Effector memory CD4-positive, alpha-beta T cell (primary cell): ENCODE measurements at regions not wholly inside any gene's neighbourhood (a gene's known extent, or its start where the extent isn't known, plus 50 kb on each side); places are given as distances from the start of the nearest gene placed in this dataset.

Source experiments
- DNase-seq, 3 donors: peaks; one replicate each; pipeline ENCODE4 v3.0.0-alpha.2; 2020
- H3K27ac ChIP-seq: 2 replicates; pipeline ENCODE4 v1.7.0; 2013; ENCODE audit warnings: mild to moderate bottlenecking, low read length, moderate library complexity; ENCODE audit not compliant: insufficient read depth, poor library complexity, severe bottlenecking
- H3K27me3 ChIP-seq: replicated peaks from 2 replicates; pipeline ENCODE4 v1.7.0; 2013; ENCODE audit warnings: mild to moderate bottlenecking, low read length; ENCODE audit not compliant: insufficient read depth, control insufficient read depth, poor library complexity, severe bottlenecking
- H3K36me3 ChIP-seq: 2 replicates; pipeline ENCODE4 v1.7.0; 2013; ENCODE audit warnings: mild to moderate bottlenecking, low read length, moderate library complexity; ENCODE audit not compliant: control insufficient read depth, insufficient read depth
- H3K4me1 ChIP-seq: 2 replicates; pipeline ENCODE4 v1.7.0; 2013; ENCODE audit warnings: low read length, mild to moderate bottlenecking; ENCODE audit not compliant: control insufficient read depth, insufficient read depth, poor library complexity, severe bottlenecking
- H3K4me3 ChIP-seq: 2 replicates; pipeline ENCODE4 v1.7.0; 2013; ENCODE audit warnings: low read length, low read depth, mild to moderate bottlenecking; ENCODE audit not compliant: insufficient read depth, poor library complexity, severe bottlenecking
- H3K9me3 ChIP-seq: 2 replicates; pipeline ENCODE4 v1.7.0; 2013; ENCODE audit warnings: mild to moderate bottlenecking, low read length, moderate library complexity; ENCODE audit not compliant: control insufficient read depth

DNA sequence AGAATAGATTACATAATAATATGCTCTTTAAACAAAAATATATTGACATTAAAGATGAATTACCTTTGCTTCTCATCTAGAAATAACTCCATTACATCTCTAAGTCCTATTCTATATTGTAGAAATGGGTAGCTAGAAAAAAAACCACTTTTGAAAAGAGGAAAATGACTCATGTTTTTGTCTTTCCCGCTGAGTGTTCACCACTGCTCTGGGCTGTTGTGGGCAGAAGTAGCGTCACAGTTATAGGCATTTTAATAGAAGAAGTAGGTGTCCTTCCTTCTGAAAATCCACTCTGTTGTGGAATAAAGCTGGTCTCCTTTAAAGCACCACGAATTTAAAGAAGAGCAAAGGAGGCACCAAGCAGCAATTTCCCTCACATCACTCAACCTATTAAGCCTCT, 117.6 kb upstream of the NFE2L3 start:
- H3K4me1 ChIP-seq = no peaks in the 10 kb centered on the region
- no peaks in the 10 kb centered on the region for H3K9me3 ChIP-seq
- no peak overlapping the region for H3K27ac ChIP-seq
- DNase-seq = no peak
- H3K4me3 ChIP-seq = no peak overlapping the region
- H3K27me3 ChIP-seq = no peaks in the 10 kb centered on the region
- H3K36me3 ChIP-seq = no peaks in the 10 kb centered on the region

DNA sequence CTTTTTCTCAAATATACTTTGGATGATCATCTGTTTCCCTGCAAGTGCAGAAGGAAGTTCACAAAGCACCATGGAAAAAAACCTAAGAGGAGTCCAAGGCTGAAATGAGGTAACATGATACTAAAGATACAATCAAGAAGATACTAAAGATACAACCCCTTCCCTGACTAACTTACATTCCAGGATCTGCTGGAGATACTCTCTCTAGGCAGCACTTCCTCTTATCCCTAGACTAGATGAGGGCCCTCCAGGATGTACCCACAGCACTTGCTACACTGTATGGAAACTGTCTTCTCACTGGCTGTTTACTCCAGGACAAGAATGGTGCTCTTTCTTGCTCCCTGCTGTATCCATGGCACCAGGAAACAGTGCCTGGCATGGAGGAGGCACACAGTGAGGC, 116.4 kb upstream of the NFE2L3 start:
- no peaks in the 10 kb centered on the region for H3K9me3 ChIP-seq

DNA sequence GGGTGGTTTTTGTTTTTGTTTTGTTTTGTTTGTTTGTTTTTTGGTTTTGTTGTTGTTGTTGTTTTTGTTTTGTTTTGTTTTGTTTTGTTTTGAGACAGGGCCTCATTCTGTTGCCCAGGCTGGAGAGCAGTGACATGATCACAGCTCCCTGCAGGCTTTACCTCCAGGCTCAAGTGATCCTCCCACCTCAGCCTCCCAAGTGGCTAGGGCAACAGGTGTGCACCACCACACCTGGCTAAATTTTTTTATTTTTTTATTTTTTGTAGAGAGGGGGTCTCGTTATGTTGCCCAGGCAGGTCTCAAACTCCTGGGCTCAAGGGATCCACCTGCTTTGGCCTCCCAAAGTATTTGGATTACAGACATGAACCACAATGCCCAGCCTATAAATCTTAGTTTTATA, 115.9 kb upstream of the NFE2L3 start:
- H3K4me1 ChIP-seq = no peaks in the 10 kb centered on the region
- H3K27me3 ChIP-seq = no peaks in the 10 kb centered on the region
- no peaks in the 10 kb centered on the region for H3K36me3 ChIP-seq
- H3K27ac ChIP-seq = no peak overlapping the region
- no peak for DNase-seq
- no peak overlapping the region for H3K4me3 ChIP-seq
- H3K9me3 ChIP-seq = no peaks in the 10 kb centered on the region

More for the DNA sequence above, 116.4 kb upstream of the NFE2L3 start:
- Histone ChIP-seq H3K27ac (no peak overlapping the region), H3K27me3 (no peaks in the 10 kb centered on the region), H3K4me3 (no peak overlapping the region), H3K4me1 (no peaks in the 10 kb centered on the region), H3K36me3 (no peaks in the 10 kb centered on the region)
- no peak for DNase-seq

DNA sequence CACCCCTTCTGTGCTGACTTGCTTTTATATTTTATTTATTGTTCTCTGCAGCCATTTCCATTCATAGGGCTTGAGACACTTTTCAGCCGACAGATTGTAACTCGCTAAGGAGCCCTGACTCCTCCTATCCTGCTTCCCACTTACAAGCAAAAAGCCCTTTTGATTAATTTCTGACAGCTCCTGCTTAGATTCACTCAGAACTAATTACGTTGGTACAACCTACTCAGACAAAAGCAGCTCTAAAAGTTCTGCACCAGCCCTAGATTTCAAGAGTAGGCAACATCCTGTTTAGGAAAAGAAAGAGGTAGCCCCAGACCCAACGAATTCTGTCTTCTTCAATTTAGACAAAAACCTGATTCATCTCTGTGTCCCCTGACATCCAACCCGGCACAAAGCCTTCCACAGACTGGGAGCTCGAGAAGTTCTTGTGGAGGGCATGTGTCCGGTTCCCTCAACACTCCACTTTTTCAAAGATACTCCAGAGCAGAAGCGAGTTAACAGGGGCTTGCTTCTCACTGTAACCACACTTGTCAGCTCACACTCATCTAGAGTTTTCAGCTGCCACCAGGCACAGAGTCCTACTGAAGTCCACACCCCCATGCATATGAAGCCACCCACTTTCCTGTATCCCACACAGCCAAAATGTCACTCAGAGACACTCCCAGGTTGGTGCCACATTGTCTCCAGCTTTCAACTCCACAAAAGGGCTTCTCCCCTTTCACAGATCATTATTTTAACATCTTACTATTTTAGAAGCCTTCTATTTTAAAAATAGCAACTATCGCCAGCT, 113.6 kb upstream of the NFE2L3 start:
- no peak overlapping the region for H3K27ac ChIP-seq
- H3K36me3 ChIP-seq = no peaks in the 10 kb centered on the region
- no peak for DNase-seq
- H3K9me3 ChIP-seq = no peaks in the 10 kb centered on the region
- H3K4me1 ChIP-seq = no peaks in the 10 kb centered on the region
- no peaks in the 10 kb centered on the region for H3K27me3 ChIP-seq
- H3K4me3 ChIP-seq = no peak overlapping the region

DNA sequence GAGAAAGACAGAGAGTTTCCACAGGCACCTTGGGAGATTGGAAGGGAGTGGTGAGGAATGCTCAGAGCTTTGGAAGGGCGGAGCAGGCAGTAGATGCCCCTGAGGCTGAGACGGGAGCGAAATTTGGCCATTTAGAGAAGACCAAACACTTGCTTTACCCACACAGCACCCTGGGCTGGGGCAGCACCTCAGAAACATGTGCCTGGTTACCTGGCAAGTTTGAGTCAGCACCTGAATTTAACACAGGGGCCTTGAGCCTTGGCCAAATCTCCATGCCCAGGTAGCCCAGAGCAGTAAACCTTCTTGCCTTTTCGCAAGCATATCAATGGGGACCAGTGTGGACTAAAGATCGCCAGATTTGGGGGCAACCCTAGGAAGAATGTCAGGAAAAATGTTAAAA, 111.9 kb upstream of the NFE2L3 start:
- Histone ChIP-seq H3K4me3 (no peak overlapping the region), H3K9me3 (no peaks in the 10 kb centered on the region), H3K27ac (no peak overlapping the region), H3K27me3 (no peaks in the 10 kb centered on the region), H3K4me1 (no peaks in the 10 kb centered on the region), H3K36me3 (no peaks in the 10 kb centered on the region)
- DNase-seq = no peak

DNA sequence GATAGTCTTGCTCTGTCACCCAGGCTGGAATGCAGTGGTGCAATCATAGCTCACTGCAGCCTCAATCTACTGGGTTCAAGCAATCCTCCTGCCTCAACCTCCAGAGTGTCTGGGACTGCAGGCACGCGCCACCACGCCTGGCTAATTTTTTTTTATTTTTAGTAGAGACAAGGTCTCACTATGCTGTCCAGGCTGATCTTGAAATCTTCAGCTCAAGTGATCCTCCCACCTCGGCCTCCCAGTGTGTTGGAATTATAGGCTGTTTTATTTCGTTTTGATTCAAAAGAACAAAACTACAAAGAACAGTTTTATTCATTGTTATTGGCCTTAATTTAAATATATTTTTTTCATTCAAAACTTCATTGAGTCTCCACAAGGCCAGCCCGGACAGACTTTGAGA, 109.8 kb upstream of the NFE2L3 start:
- no peak for DNase-seq
- H3K27ac ChIP-seq = no peak overlapping the region
- no peaks in the 10 kb centered on the region for H3K9me3 ChIP-seq
- H3K4me1 ChIP-seq = no peaks in the 10 kb centered on the region
- no peaks in the 10 kb centered on the region for H3K36me3 ChIP-seq
- no peak overlapping the region for H3K4me3 ChIP-seq
- H3K27me3 ChIP-seq = no peaks in the 10 kb centered on the region

DNA sequence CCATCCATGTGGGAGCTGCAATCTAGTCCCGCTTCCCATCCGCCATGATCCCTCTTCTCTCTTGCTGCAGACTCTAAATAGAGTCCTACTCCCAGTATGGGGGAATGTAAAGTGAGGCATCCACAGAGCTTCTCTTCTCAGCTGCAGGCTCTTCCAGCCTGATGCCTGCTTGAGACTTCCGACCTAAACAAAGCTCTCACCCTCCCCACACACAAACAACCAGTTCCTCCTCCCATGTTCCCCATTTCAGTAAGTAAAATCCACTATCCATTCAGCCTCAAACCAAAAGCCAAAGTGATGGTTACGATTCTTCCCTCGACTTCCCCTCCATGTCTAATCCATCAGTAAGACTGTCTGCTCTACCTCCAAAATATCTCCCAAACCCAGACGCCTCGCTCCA, 108.2 kb upstream of the NFE2L3 start:
- no peak overlapping the region for H3K4me3 ChIP-seq
- DNase-seq = no peak

DNA sequence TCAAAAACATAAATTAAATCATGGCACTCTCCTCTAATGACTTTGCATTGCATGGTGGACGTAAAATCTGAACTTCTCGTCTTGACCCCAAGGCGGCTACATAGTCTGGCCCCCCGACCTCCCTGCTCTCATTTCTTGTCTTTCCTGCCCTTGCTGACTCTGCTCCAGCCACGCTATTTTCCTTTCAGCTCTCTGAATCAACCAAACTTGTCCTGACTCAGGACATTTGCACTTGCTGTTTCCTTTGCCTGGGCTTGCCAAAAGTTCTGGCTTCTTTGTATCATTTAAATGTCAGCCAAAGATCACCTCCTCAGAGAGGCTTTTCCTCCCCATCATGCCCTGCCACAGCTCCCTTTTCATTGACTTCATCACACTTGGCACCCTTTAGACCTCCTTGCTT, 107.7 kb upstream of the NFE2L3 start:
- H3K36me3 ChIP-seq = no peaks in the 10 kb centered on the region
- no peaks in the 10 kb centered on the region for H3K27me3 ChIP-seq
- no peak overlapping the region for H3K27ac ChIP-seq
- no peak overlapping the region for H3K4me3 ChIP-seq
- DNase-seq = no peak
- H3K4me1 ChIP-seq = no peaks in the 10 kb centered on the region
- no peaks in the 10 kb centered on the region for H3K9me3 ChIP-seq

More for the DNA sequence above, 108.2 kb upstream of the NFE2L3 start:
- no peaks in the 10 kb centered on the region for H3K9me3 ChIP-seq
- no peaks in the 10 kb centered on the region for H3K27me3 ChIP-seq
- no peaks in the 10 kb centered on the region for H3K4me1 ChIP-seq
- H3K27ac ChIP-seq = no peak overlapping the region
- no peaks in the 10 kb centered on the region for H3K36me3 ChIP-seq

DNA sequence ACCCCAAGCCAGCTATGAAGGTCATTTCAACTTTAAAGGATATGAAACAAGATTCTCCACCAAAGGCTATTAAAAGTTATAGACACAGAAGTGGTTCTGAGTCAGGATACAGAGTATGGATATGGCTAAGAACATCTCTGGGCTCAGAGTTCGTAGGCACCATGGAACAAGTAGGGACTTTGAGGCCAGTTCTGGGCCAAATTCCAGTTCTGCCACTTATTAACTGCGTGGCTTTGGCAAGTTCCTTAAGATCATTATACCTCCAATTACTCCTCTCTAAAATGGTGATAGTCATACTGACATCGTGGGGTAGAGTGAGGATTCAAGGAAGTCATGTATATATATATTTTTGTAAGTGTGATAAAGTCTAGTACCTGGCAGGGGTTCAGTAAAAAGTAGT, 105.8 kb upstream of the NFE2L3 start:
- Histone ChIP-seq H3K4me1 (no peaks in the 10 kb centered on the region), H3K9me3 (no peaks in the 10 kb centered on the region), H3K27me3 (no peaks in the 10 kb centered on the region), H3K4me3 (no peak overlapping the region), H3K36me3 (no peaks in the 10 kb centered on the region), H3K27ac (no peak overlapping the region)
- DNase-seq = no peak

DNA sequence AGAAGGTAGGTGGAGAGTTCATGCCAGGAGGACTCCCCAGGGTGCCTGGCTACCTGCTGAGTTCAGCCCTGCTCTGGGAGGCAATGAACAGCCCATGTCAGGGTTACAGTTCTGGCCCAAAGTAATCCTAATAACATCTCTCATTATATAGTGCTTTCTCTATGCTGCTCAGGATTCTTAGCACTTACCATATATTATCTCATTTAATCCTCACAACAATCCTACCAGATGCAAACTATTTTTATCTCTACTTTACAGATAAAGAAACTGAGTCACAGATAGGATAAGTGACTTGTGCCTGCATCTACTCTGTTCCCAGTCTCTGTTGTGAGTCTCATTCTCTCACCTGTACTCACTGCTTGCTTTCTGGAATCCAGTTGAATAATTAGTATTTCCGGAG, 105.1 kb upstream of the NFE2L3 start:
- no peaks in the 10 kb centered on the region for H3K36me3 ChIP-seq
- H3K27ac ChIP-seq = no peak overlapping the region
- no peaks in the 10 kb centered on the region for H3K9me3 ChIP-seq
- no peak overlapping the region for H3K4me3 ChIP-seq
- H3K4me1 ChIP-seq = no peaks in the 10 kb centered on the region
- H3K27me3 ChIP-seq = no peaks in the 10 kb centered on the region
- no peak for DNase-seq
